Midbrain (tissue), 1 donor: ENCODE measurements at regions not wholly inside any gene's neighbourhood (a gene's known extent, or its start where the extent isn't known, plus 50 kb on each side); places are given as distances from the start of the nearest gene placed in this dataset.

Source experiments
- DNase-seq: peaks from one replicate; lab custom pipeline; 2025; lab: John Stamatoyannopoulos, UW

DNA sequence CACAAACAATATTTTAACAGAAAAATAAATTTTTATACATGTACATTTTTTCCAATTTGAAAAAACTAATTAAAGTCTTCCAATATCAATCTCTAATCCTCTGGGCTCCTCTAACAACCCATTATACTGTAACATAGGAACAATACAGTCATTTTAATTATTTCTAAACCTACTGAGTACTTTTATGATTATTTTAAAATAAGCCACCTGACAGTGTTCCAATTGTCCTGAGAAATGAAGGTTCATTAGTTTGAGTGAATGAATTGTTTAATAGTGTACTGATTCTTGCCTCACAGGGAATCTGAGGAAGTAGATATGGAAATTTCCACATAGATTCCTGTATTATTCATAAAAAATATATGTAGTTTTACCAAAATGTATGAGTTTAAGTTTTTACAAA is 123.1 kb upstream of the EYS start:
- no peak for DNase-seq

DNA sequence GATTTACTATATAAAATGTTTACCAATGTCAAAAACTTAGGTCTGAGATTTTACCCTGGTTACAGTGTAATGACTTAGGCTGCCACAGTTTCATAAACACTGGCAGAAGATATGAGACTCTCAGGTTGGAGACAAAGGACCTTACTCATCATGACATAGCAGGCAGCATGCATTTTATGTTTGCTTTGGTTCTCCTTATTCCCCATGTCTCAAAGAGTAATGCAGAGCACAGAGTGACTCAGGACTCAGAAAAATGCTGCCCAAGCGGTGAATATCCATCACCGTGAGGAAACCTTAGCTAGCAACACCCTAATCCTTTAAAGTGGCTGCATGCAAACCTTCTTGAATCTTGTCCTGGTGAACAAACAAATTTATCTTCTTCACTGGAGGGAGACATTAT is 112.1 kb upstream of the EYS start:
- DNase-seq, result no peak

DNA sequence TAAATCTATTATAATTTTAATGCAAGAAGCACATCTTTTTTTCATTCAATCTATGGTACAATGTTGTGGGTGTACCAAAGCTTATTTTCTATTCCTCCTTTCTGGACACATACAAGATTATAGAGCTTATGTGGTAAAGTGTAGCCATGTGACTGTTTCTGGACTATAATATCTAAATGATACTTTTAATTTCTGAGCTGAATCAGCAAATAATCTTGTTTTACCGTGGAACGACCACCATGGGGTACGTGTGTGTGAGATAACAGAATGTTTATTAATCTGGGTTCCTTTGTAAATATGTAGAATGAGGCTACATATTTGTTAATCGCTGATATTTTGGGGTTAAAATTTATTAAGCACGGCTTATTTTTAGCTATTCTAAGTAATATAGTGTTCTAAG is 111.5 kb upstream of the EYS start:
- DNase-seq, result no peak

DNA sequence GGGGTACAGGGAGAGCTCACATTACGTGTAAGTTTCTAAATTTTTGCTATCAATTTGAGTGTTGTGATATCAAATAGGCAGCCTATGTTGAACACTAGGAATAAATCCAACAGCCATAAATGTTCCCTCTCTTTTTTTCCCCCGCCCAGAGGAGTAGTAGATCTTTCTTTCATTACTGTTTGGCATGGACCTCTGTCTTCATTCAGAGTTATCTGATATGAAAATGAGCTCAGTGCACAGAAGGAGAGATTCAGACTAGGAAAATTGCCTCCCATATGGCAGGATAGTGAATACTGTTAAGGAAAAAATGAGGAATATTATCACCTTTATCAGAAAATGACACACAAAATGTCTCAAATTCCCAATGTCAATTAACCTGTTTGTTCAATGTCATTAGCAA is 110.0 kb upstream of the EYS start:
- DNase-seq, result no peak

DNA sequence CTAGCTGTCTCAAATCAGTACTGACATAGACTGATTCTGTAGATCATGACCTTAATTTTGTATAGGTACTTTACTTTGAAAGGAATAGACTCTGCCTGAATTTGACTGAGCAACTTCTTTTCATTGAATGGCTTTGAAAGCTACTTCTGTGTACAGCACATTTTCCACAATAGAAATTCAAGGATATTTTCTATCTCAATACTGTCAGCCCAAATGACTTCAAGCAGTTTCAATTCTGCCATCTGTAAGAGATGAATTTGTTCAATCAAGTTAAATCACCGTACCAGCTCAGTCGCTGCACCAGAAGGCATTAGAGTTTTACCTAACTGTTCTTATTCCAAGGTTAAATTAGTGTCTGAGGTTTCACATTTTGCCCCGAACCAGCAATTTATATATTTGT is 107.0 kb upstream of the EYS start:
- DNase-seq, result no peak

DNA sequence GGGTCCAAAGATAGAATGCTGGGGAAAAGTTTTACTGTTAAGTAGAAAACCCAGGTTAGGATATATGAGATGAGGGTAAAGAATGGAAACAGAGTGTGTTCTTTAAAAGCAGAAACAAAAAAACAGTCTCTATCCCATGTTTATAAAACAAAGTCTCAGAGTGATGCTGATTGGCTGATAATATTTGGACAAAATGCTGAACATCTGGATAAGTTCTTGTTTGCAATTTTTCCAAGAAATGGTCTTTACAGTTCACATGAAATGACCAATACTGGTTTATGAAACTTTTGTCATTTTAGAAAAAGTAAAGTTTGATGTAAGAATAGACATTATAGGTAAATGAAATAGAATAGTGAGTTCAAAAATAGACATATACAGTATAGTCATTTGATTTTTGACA is 96.2 kb upstream of the EYS start:
- DNase-seq, result no peak

DNA sequence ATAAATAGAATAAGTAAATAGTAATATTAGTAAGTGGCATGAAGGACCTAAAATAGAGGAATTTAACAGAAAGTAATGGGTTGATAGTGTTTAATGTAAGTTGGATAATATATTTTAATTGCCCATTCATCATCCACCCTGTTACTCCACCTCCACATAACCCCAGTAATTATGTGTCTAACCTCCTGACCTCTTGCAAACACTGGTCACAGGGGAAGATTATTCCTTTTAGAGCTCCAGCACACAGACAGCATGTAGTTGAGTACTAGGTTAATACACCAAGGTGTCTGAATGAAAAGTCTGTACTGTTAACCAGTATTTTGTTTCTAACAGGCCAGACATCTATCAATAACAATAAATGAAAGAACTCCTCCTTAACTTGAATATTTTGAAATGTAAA is 92.4 kb upstream of the EYS start:
- DNase-seq, result no peak

DNA sequence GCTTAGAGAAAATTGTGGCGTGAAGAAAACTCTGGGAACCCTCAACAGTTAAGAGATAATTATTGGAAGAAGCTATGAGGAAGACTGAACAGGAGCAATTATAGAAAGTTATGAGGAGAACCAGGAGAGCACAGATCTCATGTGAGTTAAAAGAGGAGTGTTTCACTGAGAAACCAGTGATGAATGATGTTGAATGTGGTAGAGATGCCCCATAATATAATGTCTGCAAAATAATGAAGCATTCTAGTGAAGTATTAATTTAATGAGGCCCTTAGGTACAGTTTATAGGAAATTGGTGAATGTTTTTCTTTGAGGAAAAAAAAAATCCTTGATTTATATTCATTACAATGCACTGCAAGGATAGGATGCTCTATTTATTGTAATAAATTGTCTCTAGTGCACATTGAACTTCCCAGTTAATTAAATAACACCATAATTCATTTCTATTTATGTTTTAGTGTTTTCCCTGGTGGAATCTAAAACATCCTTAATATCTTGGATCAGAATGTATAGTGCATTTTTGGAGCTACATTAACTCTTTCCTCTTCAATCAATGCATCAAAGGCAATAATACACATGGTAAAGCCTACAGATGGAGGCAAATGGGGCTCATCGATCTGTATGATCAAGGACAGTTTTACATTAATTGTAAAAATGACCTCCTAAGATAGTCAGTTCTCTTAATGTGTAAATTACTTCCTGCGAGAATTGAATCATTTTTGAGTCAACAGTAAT is 91.4 kb upstream of the EYS start:
- no peak for DNase-seq

DNA sequence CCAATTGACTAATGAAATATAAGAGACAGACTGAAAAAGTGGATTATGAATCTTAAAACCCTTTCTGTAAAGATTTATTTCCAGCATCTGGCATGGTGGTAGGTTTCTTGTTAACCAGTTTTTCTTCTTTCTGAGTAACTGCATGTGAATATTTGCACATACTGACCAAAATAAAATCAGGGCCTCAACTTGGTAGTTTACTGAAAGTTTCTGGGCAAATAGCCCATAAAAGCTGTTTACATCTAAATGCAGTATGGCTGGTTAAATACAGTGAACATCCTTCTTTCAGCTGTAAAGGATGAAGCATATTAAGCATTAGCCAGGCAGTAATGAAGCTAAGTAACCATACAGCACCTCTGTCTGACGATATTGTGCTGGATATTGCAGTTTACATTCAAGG is 83.6 kb upstream of the EYS start:
- DNase-seq, result no peak

DNA sequence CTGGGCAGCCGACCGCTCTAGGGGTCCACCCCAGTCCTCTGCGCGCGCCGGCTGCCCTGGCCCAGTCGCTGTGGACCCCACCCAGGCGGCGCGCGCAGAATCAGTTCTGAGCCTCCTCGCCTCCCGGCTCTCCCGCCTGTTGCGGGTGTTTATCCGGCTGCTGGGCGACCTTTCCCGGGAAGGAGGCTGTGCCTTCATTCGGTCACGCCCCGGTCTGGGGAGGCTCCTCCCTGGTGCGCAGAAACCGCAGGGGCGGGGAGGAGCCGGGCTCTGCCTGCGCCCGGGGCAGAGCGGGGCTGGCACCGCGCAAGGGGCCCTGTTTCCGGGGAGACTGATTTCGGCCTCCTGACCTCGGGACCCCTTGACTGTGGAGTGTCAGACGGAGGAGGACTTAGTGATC is 80.8 kb upstream of the EYS start:
- DNase-seq, result no peak

DNA sequence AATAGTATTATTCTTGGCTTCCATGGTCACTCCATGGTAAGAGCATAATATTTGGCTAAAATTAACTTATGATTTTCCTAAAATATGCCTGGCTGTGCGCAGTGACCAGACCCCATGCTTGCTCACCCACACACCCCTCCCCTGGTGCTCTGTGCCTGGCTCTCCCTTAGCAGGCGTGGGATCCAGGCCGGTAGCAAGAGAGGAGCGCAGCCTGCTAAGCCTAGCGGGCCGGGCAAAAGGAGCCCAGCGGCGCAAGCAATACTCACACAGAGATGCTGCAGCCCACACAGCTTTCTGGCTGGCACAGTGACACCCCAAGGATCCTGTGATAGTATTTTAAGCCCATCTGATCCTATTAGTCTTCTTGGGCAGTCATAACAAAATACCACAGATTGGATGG is 79.8 kb upstream of the EYS start:
- DNase-seq, result no peak

DNA sequence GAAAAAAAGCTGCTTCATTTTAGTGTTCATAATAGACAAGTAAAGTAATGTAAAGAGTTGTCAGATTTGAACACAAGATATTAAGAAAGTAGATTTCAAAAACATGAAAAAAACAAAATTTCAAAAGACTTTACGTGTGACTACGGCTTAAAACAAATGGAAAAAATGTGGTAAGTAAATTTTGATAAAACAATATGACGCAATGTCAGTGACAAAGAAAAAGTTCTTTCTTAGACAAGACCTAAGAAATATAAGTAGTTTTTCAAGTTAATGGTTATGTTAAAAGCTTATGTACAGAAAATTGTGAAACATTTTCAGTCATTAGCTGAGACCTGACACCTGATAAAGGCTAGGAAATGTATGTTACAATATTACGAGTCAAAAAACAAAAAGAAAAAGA is 73.7 kb upstream of the EYS start:
- DNase-seq, result no peak

DNA sequence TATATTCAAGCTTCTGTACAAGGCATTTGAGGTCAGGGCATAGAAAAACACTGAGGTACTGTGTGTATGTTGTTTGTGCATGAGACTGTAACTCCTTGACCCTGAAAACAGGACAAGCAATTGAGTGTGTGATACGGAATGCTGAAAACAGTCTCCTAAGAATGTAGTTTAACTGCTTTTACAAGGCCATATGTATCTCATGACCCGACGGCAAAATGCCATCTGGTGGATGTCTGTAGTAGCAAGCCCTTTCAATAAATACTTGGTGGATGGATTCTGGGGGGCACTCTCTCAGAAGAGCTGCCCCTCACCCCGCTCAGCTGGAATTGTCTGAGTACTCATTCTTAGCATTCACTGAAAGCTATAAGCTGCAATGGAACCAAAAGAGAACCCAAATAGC is 69.3 kb upstream of the EYS start:
- DNase-seq, result no peak

DNA sequence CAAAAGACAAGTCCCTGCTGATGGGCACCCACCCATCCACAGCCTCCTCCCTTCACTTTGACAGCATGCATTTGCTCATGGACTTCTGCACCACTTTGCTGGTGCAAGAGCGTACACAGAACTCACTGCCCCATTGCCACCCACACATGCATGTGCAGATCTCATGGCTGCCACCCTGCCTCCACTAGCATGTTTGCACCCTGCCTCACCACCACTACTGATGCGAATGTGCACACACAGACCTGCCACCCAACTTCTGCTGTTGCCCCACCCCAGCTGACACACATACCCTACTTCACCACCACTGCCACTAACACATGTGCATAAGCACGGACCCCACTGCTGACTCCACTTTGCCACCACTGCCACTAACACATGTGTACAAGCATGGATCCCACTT is 64.9 kb upstream of the EYS start:
- no peak for DNase-seq

DNA sequence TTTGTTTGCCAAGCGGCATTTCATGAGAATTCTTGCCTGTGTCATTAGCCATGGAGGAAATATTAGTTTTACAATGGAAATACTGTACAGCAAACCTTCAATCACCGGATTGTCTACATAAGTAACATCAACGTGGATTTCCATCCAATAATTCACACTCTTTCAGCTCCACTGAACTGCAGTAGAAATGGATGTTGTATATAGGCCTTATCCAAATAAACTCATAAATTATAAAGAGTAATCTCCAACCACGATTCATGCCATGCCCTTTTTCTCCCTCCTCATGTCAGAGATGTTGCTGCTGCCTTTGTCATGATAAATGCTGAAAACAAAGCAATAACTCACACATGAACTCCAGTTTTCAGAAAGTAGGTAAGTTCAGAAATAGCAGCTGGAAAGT is 54.9 kb upstream of the EYS start:
- DNase-seq, result no peak

DNA sequence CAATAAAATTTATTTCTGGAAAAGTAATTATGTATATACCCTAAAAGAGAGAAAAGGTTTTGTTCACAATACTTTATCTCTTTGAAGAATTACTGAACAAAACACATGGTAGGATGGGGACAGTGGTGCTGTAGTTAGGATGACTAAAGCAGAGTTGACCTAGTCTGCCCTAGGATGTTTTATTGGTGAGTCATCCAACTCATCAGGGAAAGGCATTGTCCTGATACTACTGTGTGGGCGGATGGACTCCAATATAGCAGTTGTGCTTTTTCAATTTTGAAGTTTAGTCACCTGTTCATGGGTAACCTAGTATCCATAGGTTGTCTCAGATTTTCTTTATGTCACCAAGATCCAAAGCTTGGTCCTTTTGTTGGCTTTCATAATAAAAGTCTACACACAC is 53.3 kb upstream of the EYS start:
- DNase-seq, result no peak
